GM13977 (cell line): ENCODE measurements at regions not wholly inside any gene's neighbourhood (a gene's known extent, or its start where the extent isn't known, plus 50 kb on each side); places are given as distances from the start of the nearest gene placed in this dataset.

ENCODE experiments used
- DNase-seq: peaks from one replicate; pipeline ENCODE4 v3.0.0; 2012; ENCODE audit warnings: low spot score
- in situ Hi-C: fragments of 300-500 bp; cut with MboI; formaldehyde crosslinking; loops from one replicate; pipeline ENCODE4 v1.12.0; 2022; ENCODE audit warnings: low sequenced_read_pairs, low pct_unique_long_range_greater_than_20kb, mixed read lengths, inconsistent platforms; ENCODE audit not compliant: unreplicated experiment
- TF ChIP-seq, protein P1 (sequence below): IDR thresholded peaks from 2 replicates; pipeline ENCODE4 v1.5.1; 2012; ENCODE audit warnings: mild to moderate bottlenecking, control low read depth; ENCODE audit not compliant: insufficient read depth; ENCODE audit errors: extremely low read depth, missing control alignments

DNA sequence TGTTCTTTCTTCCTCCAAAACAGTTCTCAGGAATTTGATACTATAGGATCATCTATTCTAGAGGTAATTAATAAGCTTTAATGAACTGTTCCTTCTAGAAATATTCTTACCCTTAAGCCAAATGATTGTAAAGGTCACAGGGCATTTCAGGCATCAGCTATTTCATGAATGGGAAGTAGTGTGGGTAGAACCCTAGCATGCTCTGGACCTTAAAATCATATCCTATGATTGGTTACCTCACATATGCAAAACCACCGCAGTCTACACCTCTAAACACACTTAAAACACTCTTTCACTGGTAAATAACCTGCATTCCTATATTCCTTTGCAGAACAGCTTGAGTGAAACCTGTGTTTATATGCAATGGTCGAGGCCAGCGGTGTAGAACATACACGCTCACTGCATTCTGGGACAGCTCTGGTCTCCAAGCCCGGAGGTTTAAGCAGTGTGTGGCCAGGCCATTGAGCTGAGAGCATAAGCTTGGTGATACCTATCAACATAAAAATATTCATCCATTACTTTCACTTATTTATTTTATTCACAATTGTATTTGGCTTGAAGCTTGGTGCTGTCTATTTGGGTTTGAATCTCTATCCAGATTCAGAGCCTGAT is 87.7 kb upstream of the RASGRP1 start:
- in situ Hi-C loops = loop anchor here (25.0 kb wide), 1 partner anchor 165 kb away; no protein-coding TSS in a partner anchor
- no peak for DNase-seq
- TF ChIP-seq, protein P1, sequence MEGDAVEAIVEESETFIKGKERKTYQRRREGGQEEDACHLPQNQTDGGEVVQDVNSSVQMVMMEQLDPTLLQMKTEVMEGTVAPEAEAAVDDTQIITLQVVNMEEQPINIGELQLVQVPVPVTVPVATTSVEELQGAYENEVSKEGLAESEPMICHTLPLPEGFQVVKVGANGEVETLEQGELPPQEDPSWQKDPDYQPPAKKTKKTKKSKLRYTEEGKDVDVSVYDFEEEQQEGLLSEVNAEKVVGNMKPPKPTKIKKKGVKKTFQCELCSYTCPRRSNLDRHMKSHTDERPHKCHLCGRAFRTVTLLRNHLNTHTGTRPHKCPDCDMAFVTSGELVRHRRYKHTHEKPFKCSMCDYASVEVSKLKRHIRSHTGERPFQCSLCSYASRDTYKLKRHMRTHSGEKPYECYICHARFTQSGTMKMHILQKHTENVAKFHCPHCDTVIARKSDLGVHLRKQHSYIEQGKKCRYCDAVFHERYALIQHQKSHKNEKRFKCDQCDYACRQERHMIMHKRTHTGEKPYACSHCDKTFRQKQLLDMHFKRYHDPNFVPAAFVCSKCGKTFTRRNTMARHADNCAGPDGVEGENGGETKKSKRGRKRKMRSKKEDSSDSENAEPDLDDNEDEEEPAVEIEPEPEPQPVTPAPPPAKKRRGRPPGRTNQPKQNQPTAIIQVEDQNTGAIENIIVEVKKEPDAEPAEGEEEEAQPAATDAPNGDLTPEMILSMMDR = no peak

DNA sequence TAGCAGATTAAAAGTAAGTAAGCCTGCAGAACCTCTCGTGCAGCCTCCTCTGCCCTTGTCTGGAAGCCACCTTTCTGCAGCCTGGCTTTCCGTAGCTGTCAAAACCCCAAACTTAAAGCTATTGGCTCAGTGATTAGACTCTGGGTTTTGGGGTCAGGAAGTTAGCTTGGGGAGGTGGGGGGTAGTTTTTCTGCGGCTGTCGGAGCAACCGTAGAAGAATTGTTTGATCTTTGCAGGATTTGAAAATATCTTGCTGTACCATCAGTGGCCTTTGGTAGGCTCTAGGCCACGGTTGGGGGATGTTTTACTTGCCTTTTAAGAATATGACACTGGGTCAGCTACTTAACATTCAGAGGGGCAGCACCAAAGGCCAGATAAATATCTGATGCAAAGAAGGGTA is 88.4 kb upstream of the RASGRP1 start:
- TF ChIP-seq, protein P1 = peak; percentile 8
- in situ Hi-C loops = loop anchor here (25.0 kb wide), 1 partner anchor 166 kb away; no protein-coding TSS in a partner anchor
- DNase-seq = no peak

DNA sequence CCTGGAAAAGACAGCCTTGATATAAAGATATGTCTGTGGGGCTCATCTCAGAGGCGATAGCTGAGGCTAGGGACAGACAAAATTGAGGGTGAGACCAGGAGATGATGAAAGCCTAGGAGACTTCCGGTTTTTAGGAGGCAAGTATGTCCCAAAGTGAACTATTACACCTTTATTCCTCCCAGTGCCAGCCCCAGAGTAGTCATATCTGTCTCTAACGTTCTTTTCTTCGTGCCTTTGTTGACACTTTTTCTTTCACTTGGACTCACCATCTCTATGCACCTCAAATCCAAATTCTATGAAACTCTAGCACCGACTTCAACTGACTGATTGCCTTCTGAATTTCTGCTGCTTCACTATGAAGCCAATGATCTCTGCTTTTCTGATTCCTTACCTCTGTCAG is 93.8 kb upstream of the RASGRP1 start:
- in situ Hi-C loops = loop anchor here (25.0 kb wide), 1 partner anchor 171 kb away; no protein-coding TSS in a partner anchor
- TF ChIP-seq, protein P1 = no peak
- no peak for DNase-seq

DNA sequence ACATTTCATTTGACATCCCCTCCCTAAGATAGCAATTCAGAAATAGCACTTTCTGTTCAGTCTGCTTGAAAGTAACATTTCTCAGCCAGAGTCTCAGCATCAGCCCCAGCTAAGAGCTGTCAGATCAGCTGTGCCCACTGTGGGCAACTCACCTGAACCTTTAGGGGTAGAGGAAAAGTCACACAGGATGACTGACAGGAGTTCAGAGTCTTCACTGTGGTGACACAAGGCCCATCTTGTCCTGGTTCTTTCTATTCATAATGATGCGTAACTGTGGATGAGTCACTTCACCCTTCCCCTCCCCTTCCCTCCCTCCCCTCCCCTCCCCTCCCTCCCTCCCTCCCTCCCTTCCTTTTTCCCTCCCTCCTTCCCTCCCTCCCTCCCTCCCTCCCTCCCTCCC is 96.1 kb upstream of the RASGRP1 start:
- no peak for DNase-seq
- TF ChIP-seq, protein P1 = no peak
- in situ Hi-C loops = loop anchor here (25.0 kb wide), 1 partner anchor 173 kb away; no protein-coding TSS in a partner anchor

DNA sequence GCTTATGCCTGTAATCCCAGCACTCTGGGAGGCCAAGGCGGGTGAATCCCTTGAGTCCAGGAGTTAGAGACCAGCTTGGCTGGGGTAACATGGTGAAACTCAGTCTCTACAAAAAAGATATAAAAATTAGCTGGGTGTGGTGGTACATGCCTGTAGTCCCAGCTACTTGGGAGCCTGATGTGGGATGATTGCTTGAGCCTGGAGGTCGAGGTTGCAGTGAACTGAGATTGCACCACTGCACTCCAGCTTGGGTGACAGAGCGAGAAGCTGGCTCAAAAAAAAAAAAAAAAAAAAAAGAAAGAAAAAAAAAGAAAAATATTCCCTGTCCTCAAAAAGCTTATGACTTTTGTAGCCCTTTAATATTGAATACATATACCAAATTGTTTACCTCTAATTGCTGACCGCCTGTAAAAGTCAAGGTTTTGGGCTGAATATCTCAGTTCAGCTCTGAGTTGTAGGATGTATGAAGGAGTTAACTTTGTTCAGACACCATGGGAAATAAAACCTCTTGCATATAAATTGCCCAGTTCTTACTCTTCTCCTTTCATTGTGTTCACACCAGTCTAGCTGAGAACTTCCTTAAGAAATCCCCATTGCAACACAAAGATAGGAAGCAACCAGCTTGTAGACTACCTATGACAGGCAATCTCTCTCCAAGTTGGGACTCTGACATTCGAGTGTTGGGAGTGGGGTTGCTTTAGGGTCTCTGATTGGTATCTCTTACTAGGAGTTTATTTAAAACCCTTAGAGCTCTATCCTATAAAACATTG is 97.6 kb upstream of the RASGRP1 start:
- TF ChIP-seq, protein P1 = no peak
- no peak for DNase-seq
- in situ Hi-C loops = loop anchor here (25.0 kb wide), 1 partner anchor 175 kb away; no protein-coding TSS in a partner anchor

DNA sequence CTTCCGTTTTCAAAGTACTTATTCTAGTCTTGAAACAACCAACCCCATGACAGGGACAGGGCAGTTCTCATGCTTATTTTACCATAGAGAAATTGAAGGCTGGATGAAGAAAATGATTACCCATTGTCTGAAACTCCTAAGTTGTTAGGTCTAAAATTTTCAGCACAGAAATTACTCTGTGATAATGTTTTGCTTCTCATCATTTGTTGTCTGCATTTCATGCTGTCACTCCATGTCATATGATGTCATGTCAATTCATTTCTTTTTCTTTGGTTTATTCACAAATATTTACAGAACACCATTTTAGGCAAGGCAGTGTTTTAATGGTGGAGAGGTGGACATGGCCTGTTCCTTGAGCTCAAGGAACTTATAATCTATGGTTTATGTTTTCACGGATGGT is 98.2 kb upstream of the RASGRP1 start:
- TF ChIP-seq, protein P1 = no peak
- no peak for DNase-seq
- in situ Hi-C loops = loop anchor here (25.0 kb wide), 1 partner anchor 176 kb away; no protein-coding TSS in a partner anchor
